SK-N-SH treated with all-trans-retinoic acid at 6 μM for 48 hours (cell line): ENCODE measurements at regions not wholly inside any gene's neighbourhood (a gene's known extent, or its start where the extent isn't known, plus 50 kb on each side); places are given as distances from the start of the nearest gene placed in this dataset.

Experiments used
- ATAC-seq: fragments of 200-7000 bp; cut with Tn5 transposase; 3 replicates; pipeline ENCODE4 v1.9.1; 2020; ENCODE audit warnings: mild to moderate bottlenecking, moderate library complexity
- ARNTL ChIP-seq: fragments of 450-650 bp; formaldehyde crosslinking; IDR thresholded peaks from 2 replicates; pipeline ENCODE4 v1.5.0; 2020; ENCODE audit warnings: low read depth, mild to moderate bottlenecking, moderate library complexity, borderline replicate concordance
- BACH2 ChIP-seq: fragments of 250-450 bp; sonication (Bioruptor Pico); IDR thresholded peaks from 2 replicates; pipeline ENCODE4 v1.9.0; 2021; ENCODE audit warnings: mild to moderate bottlenecking, borderline replicate concordance
- CSDC2 ChIP-seq: fragments of 250-450 bp; sonication (Bioruptor Pico); IDR thresholded peaks from 2 replicates; pipeline ENCODE4 v1.5.0; 2020; ENCODE audit warnings: mild to moderate bottlenecking, moderate library complexity
- CSRNP3 ChIP-seq: fragments of 250-450 bp; sonication (Bioruptor Pico); IDR thresholded peaks from 2 replicates; pipeline ENCODE4 v1.5.1; 2021; ENCODE audit warnings: mild to moderate bottlenecking, moderate library complexity
- ESRRG ChIP-seq: fragments of 250-450 bp; sonication (Bioruptor Pico); IDR thresholded peaks from 2 replicates; pipeline ENCODE4 v1.6.1; 2021; ENCODE audit warnings: mild to moderate bottlenecking
- GLIS3 ChIP-seq: fragments of 250-450 bp; sonication (Bioruptor Pico); IDR thresholded peaks from 2 replicates; pipeline ENCODE4 v1.5.0; 2020; ENCODE audit warnings: mild to moderate bottlenecking, moderate library complexity
- ISL1 ChIP-seq: fragments of 250-450 bp; sonication (Bioruptor Pico); IDR thresholded peaks from 2 replicates; pipeline ENCODE4 v2.1.2; 2022; ENCODE audit warnings: mild to moderate bottlenecking, moderate library complexity
- OSR1 ChIP-seq: fragments of 250-450 bp; sonication (Bioruptor Pico); IDR thresholded peaks from 2 replicates; pipeline ENCODE4 v1.8.0; 2022; ENCODE audit warnings: moderate library complexity, mild to moderate bottlenecking, inconsistent platforms
- PPARA ChIP-seq: fragments of 250-450 bp; sonication (Bioruptor Pico); IDR thresholded peaks from 2 replicates; pipeline ENCODE4 v1.5.0; 2020; ENCODE audit warnings: mild to moderate bottlenecking, borderline replicate concordance
- RARB ChIP-seq: fragments of 250-450 bp; sonication (Bioruptor Pico); IDR thresholded peaks from 2 replicates; pipeline ENCODE4 v1.8.0; 2021; ENCODE audit warnings: mild to moderate bottlenecking, moderate library complexity
- SNAI2 ChIP-seq: fragments of 250-450 bp; sonication (Bioruptor Pico); IDR thresholded peaks from 2 replicates; pipeline ENCODE4 v1.5.0; 2020; ENCODE audit warnings: mild to moderate bottlenecking, moderate library complexity
- TCF4 ChIP-seq: fragments of 250-450 bp; sonication (Bioruptor Pico); IDR thresholded peaks from 2 replicates; pipeline ENCODE4 v1.8.0; 2021; ENCODE audit warnings: mild to moderate bottlenecking, moderate library complexity, borderline replicate concordance
- ZC3H10 ChIP-seq: fragments of 250-450 bp; sonication (Bioruptor Pico); IDR thresholded peaks from 2 replicates; pipeline ENCODE4 v1.5.1; 2021; ENCODE audit warnings: mild to moderate bottlenecking, moderate library complexity
- ZFP3 ChIP-seq: fragments of 250-450 bp; sonication (Bioruptor Pico); IDR thresholded peaks from 2 replicates; pipeline ENCODE4 v1.5.0; 2020; ENCODE audit warnings: mild to moderate bottlenecking, moderate library complexity
- ZFP30 ChIP-seq: fragments of 450-650 bp; formaldehyde crosslinking; IDR thresholded peaks from 2 replicates; pipeline ENCODE4 v1.5.0; 2022; ENCODE audit warnings: mild to moderate bottlenecking, moderate library complexity
- ZNF565 ChIP-seq: fragments of 450-650 bp; formaldehyde crosslinking; conservative IDR thresholded peaks from 2 replicates; pipeline ENCODE4 v1.5.0; 2020; ENCODE audit warnings: low read depth, mild to moderate bottlenecking, moderate library complexity
- ZNF70 ChIP-seq: fragments of 450-650 bp; formaldehyde crosslinking; IDR thresholded peaks from 2 replicates; pipeline ENCODE4 v1.5.0; 2020; ENCODE audit warnings: mild to moderate bottlenecking, moderate library complexity
- ZNF8 ChIP-seq: fragments of 450-650 bp; formaldehyde crosslinking; IDR thresholded peaks from 2 replicates; pipeline ENCODE4 v1.5.0; 2020; ENCODE audit warnings: mild to moderate bottlenecking, moderate library complexity
- TF ChIP-seq, protein P1 (sequence below): fragments of 250-450 bp; sonication (Bioruptor Pico); IDR thresholded peaks from 2 replicates; pipeline ENCODE4 v1.8.0; 2020; ENCODE audit warnings: mild to moderate bottlenecking, moderate library complexity, borderline replicate concordance
- TF ChIP-seq, protein P2 (sequence below): fragments of 250-450 bp; sonication (Bioruptor Pico); IDR thresholded peaks from 2 replicates; pipeline ENCODE4 v1.8.0; 2021; ENCODE audit warnings: low read depth, mild to moderate bottlenecking, moderate library complexity, borderline replicate concordance
- TF ChIP-seq, protein P3 (sequence below): fragments of 250-450 bp; sonication (Bioruptor Pico); IDR thresholded peaks from 2 replicates; pipeline ENCODE4 v1.5.0; 2020; ENCODE audit warnings: mild to moderate bottlenecking, moderate library complexity
- TF ChIP-seq, protein P4 (sequence below): fragments of 250-450 bp; sonication (Bioruptor Pico); IDR thresholded peaks from 2 replicates; pipeline ENCODE4 v1.5.1; 2020; ENCODE audit warnings: low read depth, mild to moderate bottlenecking, moderate library complexity

- no peak for ATAC-seq
- no peak for TF ChIP-seq ISL1 (CRISPR knock-in tag)
- no peak for TF ChIP-seq ZNF8 (CRISPR knock-in tag)
- no peak for TF ChIP-seq CSRNP3 (CRISPR knock-in tag)
- no peak for TF ChIP-seq TCF4 (CRISPR knock-in tag)
- no peak for TF ChIP-seq ZC3H10
- no peak for TF ChIP-seq CSDC2 (CRISPR knock-in tag)
- TF ChIP-seq, protein P1, sequence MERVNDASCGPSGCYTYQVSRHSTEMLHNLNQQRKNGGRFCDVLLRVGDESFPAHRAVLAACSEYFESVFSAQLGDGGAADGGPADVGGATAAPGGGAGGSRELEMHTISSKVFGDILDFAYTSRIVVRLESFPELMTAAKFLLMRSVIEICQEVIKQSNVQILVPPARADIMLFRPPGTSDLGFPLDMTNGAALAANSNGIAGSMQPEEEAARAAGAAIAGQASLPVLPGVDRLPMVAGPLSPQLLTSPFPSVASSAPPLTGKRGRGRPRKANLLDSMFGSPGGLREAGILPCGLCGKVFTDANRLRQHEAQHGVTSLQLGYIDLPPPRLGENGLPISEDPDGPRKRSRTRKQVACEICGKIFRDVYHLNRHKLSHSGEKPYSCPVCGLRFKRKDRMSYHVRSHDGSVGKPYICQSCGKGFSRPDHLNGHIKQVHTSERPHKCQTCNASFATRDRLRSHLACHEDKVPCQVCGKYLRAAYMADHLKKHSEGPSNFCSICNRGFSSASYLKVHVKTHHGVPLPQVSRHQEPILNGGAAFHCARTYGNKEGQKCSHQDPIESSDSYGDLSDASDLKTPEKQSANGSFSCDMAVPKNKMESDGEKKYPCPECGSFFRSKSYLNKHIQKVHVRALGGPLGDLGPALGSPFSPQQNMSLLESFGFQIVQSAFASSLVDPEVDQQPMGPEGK (CRISPR knock-in tag), result no peak
- TF ChIP-seq ARNTL (CRISPR knock-in tag), result no peak
- TF ChIP-seq, protein P2, sequence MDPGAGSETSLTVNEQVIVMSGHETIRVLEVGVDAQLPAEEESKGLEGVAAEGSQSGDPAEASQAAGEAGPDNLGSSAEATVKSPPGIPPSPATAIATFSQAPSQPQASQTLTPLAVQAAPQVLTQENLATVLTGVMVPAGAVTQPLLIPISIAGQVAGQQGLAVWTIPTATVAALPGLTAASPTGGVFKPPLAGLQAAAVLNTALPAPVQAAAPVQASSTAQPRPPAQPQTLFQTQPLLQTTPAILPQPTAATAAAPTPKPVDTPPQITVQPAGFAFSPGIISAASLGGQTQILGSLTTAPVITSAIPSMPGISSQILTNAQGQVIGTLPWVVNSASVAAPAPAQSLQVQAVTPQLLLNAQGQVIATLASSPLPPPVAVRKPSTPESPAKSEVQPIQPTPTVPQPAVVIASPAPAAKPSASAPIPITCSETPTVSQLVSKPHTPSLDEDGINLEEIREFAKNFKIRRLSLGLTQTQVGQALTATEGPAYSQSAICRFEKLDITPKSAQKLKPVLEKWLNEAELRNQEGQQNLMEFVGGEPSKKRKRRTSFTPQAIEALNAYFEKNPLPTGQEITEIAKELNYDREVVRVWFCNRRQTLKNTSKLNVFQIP, result no peak
- TF ChIP-seq, protein P3, sequence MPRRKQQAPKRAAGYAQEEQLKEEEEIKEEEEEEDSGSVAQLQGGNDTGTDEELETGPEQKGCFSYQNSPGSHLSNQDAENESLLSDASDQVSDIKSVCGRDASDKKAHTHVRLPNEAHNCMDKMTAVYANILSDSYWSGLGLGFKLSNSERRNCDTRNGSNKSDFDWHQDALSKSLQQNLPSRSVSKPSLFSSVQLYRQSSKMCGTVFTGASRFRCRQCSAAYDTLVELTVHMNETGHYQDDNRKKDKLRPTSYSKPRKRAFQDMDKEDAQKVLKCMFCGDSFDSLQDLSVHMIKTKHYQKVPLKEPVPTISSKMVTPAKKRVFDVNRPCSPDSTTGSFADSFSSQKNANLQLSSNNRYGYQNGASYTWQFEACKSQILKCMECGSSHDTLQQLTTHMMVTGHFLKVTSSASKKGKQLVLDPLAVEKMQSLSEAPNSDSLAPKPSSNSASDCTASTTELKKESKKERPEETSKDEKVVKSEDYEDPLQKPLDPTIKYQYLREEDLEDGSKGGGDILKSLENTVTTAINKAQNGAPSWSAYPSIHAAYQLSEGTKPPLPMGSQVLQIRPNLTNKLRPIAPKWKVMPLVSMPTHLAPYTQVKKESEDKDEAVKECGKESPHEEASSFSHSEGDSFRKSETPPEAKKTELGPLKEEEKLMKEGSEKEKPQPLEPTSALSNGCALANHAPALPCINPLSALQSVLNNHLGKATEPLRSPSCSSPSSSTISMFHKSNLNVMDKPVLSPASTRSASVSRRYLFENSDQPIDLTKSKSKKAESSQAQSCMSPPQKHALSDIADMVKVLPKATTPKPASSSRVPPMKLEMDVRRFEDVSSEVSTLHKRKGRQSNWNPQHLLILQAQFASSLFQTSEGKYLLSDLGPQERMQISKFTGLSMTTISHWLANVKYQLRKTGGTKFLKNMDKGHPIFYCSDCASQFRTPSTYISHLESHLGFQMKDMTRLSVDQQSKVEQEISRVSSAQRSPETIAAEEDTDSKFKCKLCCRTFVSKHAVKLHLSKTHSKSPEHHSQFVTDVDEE (CRISPR knock-in tag), result no peak
- no peak for TF ChIP-seq GLIS3 (CRISPR knock-in tag)
- no peak for TF ChIP-seq OSR1 (CRISPR knock-in tag)
- TF ChIP-seq BACH2 (CRISPR knock-in tag), result no peak
- no peak for TF ChIP-seq ZNF565
- TF ChIP-seq SNAI2 (CRISPR knock-in tag), result no peak
- TF ChIP-seq ZFP3 (CRISPR knock-in tag), result no peak
- TF ChIP-seq ESRRG (CRISPR knock-in tag), result no peak
- TF ChIP-seq, protein P4, sequence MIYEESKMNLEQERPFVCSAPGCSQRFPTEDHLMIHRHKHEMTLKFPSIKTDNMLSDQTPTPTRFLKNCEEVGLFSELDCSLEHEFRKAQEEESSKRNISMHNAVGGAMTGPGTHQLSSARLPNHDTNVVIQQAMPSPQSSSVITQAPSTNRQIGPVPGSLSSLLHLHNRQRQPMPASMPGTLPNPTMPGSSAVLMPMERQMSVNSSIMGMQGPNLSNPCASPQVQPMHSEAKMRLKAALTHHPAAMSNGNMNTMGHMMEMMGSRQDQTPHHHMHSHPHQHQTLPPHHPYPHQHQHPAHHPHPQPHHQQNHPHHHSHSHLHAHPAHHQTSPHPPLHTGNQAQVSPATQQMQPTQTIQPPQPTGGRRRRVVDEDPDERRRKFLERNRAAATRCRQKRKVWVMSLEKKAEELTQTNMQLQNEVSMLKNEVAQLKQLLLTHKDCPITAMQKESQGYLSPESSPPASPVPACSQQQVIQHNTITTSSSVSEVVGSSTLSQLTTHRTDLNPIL, result no peak
- no peak for TF ChIP-seq ZNF70 (CRISPR knock-in tag)
Measured at GRCh38 chrX:40420899-40421729, 159.7 kb upstream of the ATP6AP2 start.

DNA sequence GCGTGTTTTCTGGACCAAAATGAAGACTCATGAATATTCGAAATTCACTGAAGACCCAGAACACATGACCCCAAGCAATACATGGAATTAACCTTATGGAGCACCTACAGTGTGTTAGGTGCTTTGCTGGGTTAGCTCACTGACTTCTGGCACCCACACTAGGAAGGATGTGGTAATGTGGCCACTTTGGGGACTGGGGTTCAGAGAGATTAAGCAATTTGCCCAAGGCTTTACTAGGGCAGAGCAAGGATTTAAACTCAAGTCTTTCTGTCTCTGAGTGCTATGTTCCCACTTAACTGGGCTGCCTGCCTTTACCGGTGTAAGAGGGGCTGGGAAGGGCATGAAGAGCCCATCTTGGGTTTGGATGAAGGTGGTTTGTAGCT lies 162.0 kb upstream of the ATP6AP2 start:
- ATAC-seq, result no peak
- TF ChIP-seq PPARA, result no peak
- no peak for TF ChIP-seq ZFP30 (CRISPR knock-in tag)
- TF ChIP-seq ZNF565, result no peak
- TF ChIP-seq, protein P4, result no peak
- no peak for TF ChIP-seq RARB (CRISPR knock-in tag)
- TF ChIP-seq, protein P2, result no peak
- no peak for TF ChIP-seq ZFP3 (CRISPR knock-in tag)
- no peak for TF ChIP-seq BACH2 (CRISPR knock-in tag)
- TF ChIP-seq ISL1 (CRISPR knock-in tag), result no peak
- no peak for TF ChIP-seq CSRNP3 (CRISPR knock-in tag)
- no peak for TF ChIP-seq ZNF8 (CRISPR knock-in tag)
- TF ChIP-seq ZC3H10, result no peak
- TF ChIP-seq CSDC2 (CRISPR knock-in tag), result no peak
